HepG2 (cell line): ENCODE measurements at regions not wholly inside any gene's neighbourhood (a gene's known extent, or its start where the extent isn't known, plus 50 kb on each side); places are given as distances from the start of the nearest gene placed in this dataset.

Experiments used
- ATAC-seq: fragments of 200-7000 bp; cut with Tn5 transposase; 3 replicates; pipeline ENCODE4 v1.9.1; 2020; ENCODE audit warnings: mild to moderate bottlenecking, moderate library complexity
- BruUV-seq: library from RNA; stranded (reverse); fragments of 400-500 nt; replicated peaks from 2 replicates; lab custom pipeline; 2021; lab: Mats Ljungman, UMichigan
- CTCF ChIA-PET: fragments of 300-600 bp; formaldehyde crosslinking; extraction: SDS; loops from one replicate; lab custom pipeline; 2021; ENCODE audit warnings: low total read pairs, inconsistent platforms, low intra/inter-chr PET ratio; lab: Yijun Ruan, JAX
- POLR2A ChIA-PET: fragments of 350-600 bp; sonication (Branson Sonifier 250); formaldehyde crosslinking; loops from one replicate; lab custom pipeline; 2020; ENCODE audit warnings: antibody characterized with exemption, inconsistent platforms; lab: Yijun Ruan, JAX
- DNase-seq: peaks from one replicate; pipeline ENCODE4 v3.0.0-alpha.2; 2015; ENCODE audit warnings: low spot score
- FAIRE-seq: peaks from 3 replicates; lab custom pipeline; 2011; peaks lifted over from hg19 to GRCh38; lab: Jason Lieb, UNC
- H2AFZ ChIP-seq: one replicate; pipeline ENCODE4 v1.6.1; 2011; ENCODE audit warnings: low read length, inconsistent platforms
- H3K27ac ChIP-seq: fragments of 300-600 bp; 3 replicates; pipeline ENCODE4 v1.8.0; 2011; ENCODE audit warnings: mixed run types, mild to moderate bottlenecking, mixed read lengths, low read length, inconsistent platforms; ENCODE audit not compliant: insufficient read depth; ENCODE audit errors: extremely low read length
- H3K27me3 ChIP-seq, 2 experiments: fragments of 200-600 bp in 1 of 2; 2 replicates in 1 of 2; 3 replicates in 1 of 2; pipeline versions ENCODE4 v1.6.0 to v1.8.0; 2011; ENCODE audit warnings: low read length in 2 of 2, mild to moderate bottlenecking in 2 of 2, moderate library complexity in 2 of 2, inconsistent platforms in 1 of 2; ENCODE audit not compliant: insufficient read depth in 2 of 2, control insufficient read depth in 1 of 2
- H3K36me3 ChIP-seq, 2 experiments: fragments of 200-600 bp in 1 of 2; replicated peaks in 1 of 2; 2 replicates in 1 of 2; 3 replicates in 1 of 2; pipeline versions ENCODE4 v1.5.1 to v1.8.0; 2011; ENCODE audit warnings: low read length in 2 of 2, inconsistent platforms in 1 of 2; ENCODE audit not compliant: insufficient read depth in 2 of 2, control insufficient read depth in 1 of 2
- H3K4me1 ChIP-seq: 2 replicates; pipeline ENCODE4 v1.5.1; 2012; ENCODE audit warnings: low read length, inconsistent platforms; ENCODE audit not compliant: insufficient read depth
- H3K4me2 ChIP-seq: 2 replicates; pipeline ENCODE4 v1.6.0; 2011; ENCODE audit warnings: low read depth, low read length, inconsistent platforms
- H3K4me3 ChIP-seq, 3 experiments: fragments of 200-600 bp in 1 of 3; sonication (generic), shearing (Covaris generic) in 1 of 3; replicated peaks in 1 of 3; 2 replicates each; pipeline ENCODE4 v1.5.1; 2011 to 2016; ENCODE audit warnings: low read length in 3 of 3, inconsistent platforms in 2 of 3, low read depth in 2 of 3, mild to moderate bottlenecking in 2 of 3, control low read depth in 1 of 3, mixed read lengths in 1 of 3; ENCODE audit not compliant: insufficient read depth in 1 of 3
- H3K79me2 ChIP-seq: one replicate; pipeline ENCODE4 v1.6.1; 2011; ENCODE audit warnings: low read length, inconsistent platforms; ENCODE audit not compliant: insufficient read depth
- H3K9ac ChIP-seq: 2 replicates; pipeline ENCODE4 v1.6.0; 2011; ENCODE audit warnings: mild to moderate bottlenecking, low read depth, low read length, inconsistent platforms; ENCODE audit not compliant: insufficient read depth
- H3K9me3 ChIP-seq: 2 replicates; pipeline ENCODE4 v1.5.1; 2012; ENCODE audit warnings: mild to moderate bottlenecking, low read length
- H4K20me1 ChIP-seq: 2 replicates; pipeline ENCODE4 v1.6.0; 2011; ENCODE audit warnings: inconsistent platforms, mild to moderate bottlenecking, low read length, moderate library complexity; ENCODE audit not compliant: insufficient read depth
- ETV6 ChIP-seq: sonication (generic); formaldehyde crosslinking; conservative IDR thresholded peaks from 2 replicates; pipeline ENCODE4 v1.4.0; 2020; ENCODE audit warnings: missing genetic modification reagents
- SP2 ChIP-seq: sonication (generic); formaldehyde crosslinking; IDR thresholded peaks from 2 replicates; pipeline ENCODE4 v1.5.1; 2020; ENCODE audit warnings: mild to moderate bottlenecking, missing genetic modification reagents
- SP4 ChIP-seq: sonication (generic); formaldehyde crosslinking; IDR thresholded peaks from 2 replicates; pipeline ENCODE4 v1.8.1; 2023; ENCODE audit warnings: mild to moderate bottlenecking, missing genetic modification reagents
- ZBTB7B ChIP-seq: sonication (generic); formaldehyde crosslinking; IDR thresholded peaks from 2 replicates; pipeline ENCODE4 v1.4.0; 2020; ENCODE audit warnings: missing genetic modification reagents
- ZKSCAN1 ChIP-seq: fragments of 150-350 bp; IDR thresholded peaks from 2 replicates; pipeline ENCODE4 v1.6.1; 2014; ENCODE audit warnings: low read length
- ZNF326 ChIP-seq: sonication (generic); formaldehyde crosslinking; IDR thresholded peaks from 2 replicates; pipeline ENCODE4 v1.4.0; 2020; ENCODE audit warnings: missing genetic modification reagents, borderline replicate concordance
- ZNF572 ChIP-seq: sonication (generic); formaldehyde crosslinking; IDR thresholded peaks from 2 replicates; pipeline ENCODE4 v1.5.1; 2020; ENCODE audit warnings: mild to moderate bottlenecking, missing genetic modification reagents
- ZNF609 ChIP-seq: sonication (generic); formaldehyde crosslinking; IDR thresholded peaks from 2 replicates; pipeline ENCODE4 v1.4.0; 2020; ENCODE audit warnings: mild to moderate bottlenecking, missing genetic modification reagents, borderline replicate concordance
- ZNF749 ChIP-seq: sonication (generic); formaldehyde crosslinking; IDR thresholded peaks from 2 replicates; pipeline ENCODE4 v1.8.0; 2022; ENCODE audit warnings: mild to moderate bottlenecking, missing genetic modification reagents, moderate library complexity, borderline replicate concordance
- ZNF772 ChIP-seq: sonication (generic); formaldehyde crosslinking; IDR thresholded peaks from 2 replicates; pipeline ENCODE4 v1.5.0; 2020; ENCODE audit warnings: mild to moderate bottlenecking, missing genetic modification reagents
- WGBS: methylation state at CpG from one replicate; pipeline ENCODE4 v1.1.6; 2017; ENCODE audit warnings: low lambda C conversion rate; 5-methylcytosine and 5-hydroxymethylcytosine counted together
- in situ Hi-C: cut with HindIII; loops from 2 replicates; pipeline ENCODE4 v1.10.0; 2017; ENCODE audit warnings: low pct_unique_long_range_greater_than_20kb; ENCODE audit not compliant: extremely low pct_ligation_motif_present
- intact Hi-C: fragments of 100-400 bp; cut with micrococcal nuclease; formaldehyde crosslinking; loops from one replicate; pipeline ENCODE4 v1.10.0; 2022; ENCODE audit not compliant: unreplicated experiment
- TF ChIP-seq, protein P1 (sequence below): sonication (generic); formaldehyde crosslinking; IDR thresholded peaks from 2 replicates; pipeline ENCODE4 v1.9.0; 2021; ENCODE audit warnings: missing genetic modification reagents, borderline replicate concordance

- no peaks in the 10 kb centered on the region for H4K20me1 ChIP-seq
- H3K9me3 ChIP-seq: no peaks in the 10 kb centered on the region
- in situ Hi-C loops: no loop called here
- FAIRE-seq: no peak
- H3K9ac ChIP-seq: no peak overlapping the region
- H3K36me3 ChIP-seq: no peaks in the 10 kb centered on the region
- ChIA-PET CTCF (no interaction called here), POLR2A (no interaction called here)
- H3K4me2 ChIP-seq: no peak overlapping the region
- no peak for DNase-seq
- H3K4me1 ChIP-seq: peaks cover 17% of the 10 kb centered on the region
- WGBS: 0% methylated on average over 1 of the region's 1 CpG
- no peaks in the 10 kb centered on the region for H3K79me2 ChIP-seq
- no peak overlapping the region for H3K27ac ChIP-seq
- no peak for TF ChIP-seq ZNF772 (CRISPR knock-in tag)
- no peak for TF ChIP-seq ZKSCAN1
- TF ChIP-seq ETV6: no peak
- TF ChIP-seq, protein P1, sequence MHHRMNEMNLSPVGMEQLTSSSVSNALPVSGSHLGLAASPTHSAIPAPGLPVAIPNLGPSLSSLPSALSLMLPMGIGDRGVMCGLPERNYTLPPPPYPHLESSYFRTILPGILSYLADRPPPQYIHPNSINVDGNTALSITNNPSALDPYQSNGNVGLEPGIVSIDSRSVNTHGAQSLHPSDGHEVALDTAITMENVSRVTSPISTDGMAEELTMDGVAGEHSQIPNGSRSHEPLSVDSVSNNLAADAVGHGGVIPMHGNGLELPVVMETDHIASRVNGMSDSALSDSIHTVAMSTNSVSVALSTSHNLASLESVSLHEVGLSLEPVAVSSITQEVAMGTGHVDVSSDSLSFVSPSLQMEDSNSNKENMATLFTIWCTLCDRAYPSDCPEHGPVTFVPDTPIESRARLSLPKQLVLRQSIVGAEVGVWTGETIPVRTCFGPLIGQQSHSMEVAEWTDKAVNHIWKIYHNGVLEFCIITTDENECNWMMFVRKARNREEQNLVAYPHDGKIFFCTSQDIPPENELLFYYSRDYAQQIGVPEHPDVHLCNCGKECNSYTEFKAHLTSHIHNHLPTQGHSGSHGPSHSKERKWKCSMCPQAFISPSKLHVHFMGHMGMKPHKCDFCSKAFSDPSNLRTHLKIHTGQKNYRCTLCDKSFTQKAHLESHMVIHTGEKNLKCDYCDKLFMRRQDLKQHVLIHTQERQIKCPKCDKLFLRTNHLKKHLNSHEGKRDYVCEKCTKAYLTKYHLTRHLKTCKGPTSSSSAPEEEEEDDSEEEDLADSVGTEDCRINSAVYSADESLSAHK (CRISPR knock-in tag): no peak
- no peak for TF ChIP-seq ZBTB7B
- no peak for TF ChIP-seq SP4 (CRISPR knock-in tag)
- no peak for TF ChIP-seq ZNF749
- TF ChIP-seq ZNF572 (CRISPR knock-in tag): no peak
- no peak for TF ChIP-seq SP2 (CRISPR knock-in tag)
- TF ChIP-seq ZNF326: no peak
- no peak for TF ChIP-seq ZNF609 (CRISPR knock-in tag)
- TF ChIP-seq, all 625 proteins: peak for 0
- no TSS peak for BruUV-seq
- ATAC-seq: no peak
- no peak overlapping the region for H2AFZ ChIP-seq
- intact Hi-C loops: no loop called here
- H3K4me3 ChIP-seq: no peak overlapping the region
- no peaks in the 10 kb centered on the region for H3K27me3 ChIP-seq
Measured at GRCh38 chr11:105230586-105230985, 91.0 kb upstream of the CARD18 start.
